Epidermal melanocyte (primary cell): ENCODE measurements at regions not wholly inside any gene's neighbourhood (a gene's known extent, or its start where the extent isn't known, plus 50 kb on each side); places are given as distances from the start of the nearest gene placed in this dataset.
"Not testable (repeated sequence)": the region's sequence is repeated elsewhere in the genome, so short reads cannot be mapped to it uniquely, and the experiment has no call there.

Experiments
- DNase-seq: peaks from one replicate; pipeline ENCODE4 v3.0.0; 2011; ENCODE audit warnings: low spot score; ENCODE audit not compliant: insufficient read length

DNA sequence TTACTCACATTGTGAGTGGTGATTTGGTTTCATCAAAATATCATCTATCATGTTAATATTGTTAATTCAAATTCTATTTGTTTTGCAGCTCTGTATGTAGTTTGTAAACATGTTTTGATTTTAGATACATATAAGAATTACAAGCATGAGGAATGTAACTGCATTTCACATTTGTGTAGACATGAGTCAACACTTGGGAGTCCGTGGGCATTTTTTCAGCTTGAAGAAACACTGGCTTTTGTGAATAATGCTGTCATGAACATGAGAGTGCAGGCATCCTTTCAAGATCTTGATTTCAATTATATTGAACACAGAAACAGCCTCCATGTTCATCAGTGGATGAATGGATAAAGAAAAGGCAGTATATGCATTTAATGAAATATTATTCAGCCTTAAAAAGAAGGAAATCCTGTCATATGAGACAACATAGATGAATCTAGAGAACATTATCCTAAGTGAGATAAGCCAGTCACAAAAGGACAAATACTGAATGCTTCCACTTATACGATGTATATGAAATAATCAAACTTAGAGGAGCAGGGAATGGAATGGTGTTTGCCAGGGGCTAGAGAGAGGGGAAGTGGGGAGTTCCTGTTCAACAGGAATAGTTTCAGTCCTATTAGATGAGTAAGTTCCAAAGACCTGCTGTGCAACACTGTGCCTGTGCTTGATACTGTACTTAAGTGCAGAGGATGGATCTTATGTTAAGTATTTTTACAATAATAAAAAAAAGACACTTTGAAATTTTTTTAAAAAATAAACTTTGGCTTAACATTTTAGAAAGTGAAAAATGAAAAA, 194.9 kb downstream of the LRATD1 start:
- DNase-seq: no peak

DNA sequence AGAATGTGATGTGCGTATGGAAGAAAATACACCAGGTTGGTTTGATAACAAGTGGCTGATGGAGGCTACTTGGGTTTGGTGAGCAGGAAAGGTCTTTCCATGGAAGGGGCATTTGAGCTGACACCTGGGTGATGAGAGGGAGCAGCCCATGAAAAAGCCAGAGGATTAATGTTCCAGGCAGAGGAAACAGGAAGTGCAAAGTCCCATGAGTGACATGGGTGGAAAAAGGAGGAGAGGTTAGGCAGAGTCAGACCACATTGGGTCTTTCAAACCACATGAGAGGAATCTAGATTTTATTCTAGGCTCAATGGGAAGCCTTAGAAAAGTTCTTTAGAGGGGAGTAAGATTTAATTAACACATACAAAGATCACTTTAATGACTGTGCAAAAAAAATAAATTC, 195.7 kb downstream of the LRATD1 start:
- DNase-seq: no peak

DNA sequence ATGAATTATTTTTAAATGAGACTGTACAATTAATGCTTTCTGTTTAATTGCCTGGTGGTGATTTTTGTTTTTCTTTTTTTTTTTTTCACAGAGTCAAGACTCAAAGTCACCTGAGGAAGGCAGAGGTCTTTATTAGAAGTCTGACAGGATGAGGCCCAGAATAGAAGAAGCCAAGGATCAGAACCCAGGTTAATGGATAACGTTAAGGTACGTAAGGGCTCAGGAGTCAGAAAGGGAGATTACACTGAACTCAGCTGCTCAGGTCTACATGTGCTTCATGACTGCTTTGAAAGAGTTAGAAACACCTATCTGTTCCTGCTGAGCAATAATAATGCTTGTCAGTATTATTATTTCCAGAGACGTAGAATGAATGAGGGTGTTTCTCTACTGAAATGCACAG, 196.5 kb downstream of the LRATD1 start:
- no peak for DNase-seq

DNA sequence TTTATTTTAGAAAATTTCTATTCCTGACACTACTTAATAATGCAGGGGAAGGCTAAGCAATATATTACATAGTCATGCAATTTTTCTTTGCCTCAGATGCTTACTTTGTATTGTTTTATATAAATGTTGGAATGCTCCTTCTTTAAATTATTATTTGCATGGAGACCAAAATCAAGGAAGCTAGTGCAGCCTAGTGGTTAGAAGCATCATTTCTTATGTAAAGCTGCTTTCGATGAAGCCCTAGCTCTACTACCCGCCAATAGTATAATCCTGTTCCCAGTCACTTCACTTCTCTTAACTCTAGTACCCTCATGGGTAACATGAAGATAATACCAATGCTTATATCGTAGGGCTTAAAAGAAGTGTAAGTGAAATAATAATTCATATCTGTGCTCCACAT, 198.9 kb downstream of the LRATD1 start:
- no peak for DNase-seq

DNA sequence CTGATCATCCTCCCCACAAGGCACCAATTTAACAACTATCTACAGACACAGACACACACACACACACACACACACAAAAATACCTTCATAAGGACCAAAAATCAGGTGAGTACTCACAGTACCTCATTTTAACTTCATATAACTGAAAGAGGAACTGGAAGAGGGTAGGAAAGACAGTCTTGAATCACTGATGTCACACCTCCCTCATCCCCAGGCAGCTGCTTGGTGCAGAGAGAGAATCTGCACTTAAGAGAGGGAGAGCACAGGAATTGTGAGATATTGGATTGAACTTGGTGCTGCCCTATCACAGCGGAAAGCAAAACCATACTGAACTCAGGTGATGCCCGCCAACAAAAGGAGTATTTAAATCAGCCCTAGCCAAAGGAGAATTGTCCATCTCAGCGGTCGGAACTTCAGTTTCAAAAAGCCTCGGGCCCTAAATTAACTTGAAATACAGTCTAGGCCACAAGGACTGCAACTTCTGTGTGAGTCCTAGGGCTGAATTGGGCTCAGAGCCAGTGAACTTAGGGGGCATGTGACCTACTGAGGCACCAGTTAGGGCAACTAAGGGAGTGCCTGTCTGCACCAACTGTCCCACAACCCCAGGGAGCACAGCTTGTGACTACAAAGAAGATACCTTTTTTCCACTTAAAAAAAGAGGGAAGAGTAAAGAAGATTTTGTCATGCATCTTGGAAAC, 211.1 kb downstream of the LRATD1 start:
- DNase-seq: no peak

DNA sequence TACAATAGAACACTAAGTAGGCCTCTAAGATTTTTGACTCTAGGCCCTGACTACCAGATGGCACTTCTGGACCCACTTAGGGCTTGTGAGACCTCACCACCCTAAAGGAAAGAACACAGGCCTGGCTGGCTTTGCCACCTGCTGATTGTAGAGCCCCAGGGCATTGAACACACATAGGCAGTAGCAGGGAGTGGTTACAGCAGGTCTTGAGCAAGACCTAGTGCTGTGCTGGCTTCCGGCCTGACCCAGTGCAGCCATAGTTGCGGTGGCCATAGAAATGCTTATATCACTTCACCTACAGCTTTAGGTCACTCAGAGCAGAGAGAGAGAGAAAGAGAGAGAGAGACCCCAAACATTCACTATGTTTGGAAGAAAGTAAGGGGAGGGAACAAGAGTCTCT, 223.2 kb downstream of the LRATD1 start:
- no peak for DNase-seq

DNA sequence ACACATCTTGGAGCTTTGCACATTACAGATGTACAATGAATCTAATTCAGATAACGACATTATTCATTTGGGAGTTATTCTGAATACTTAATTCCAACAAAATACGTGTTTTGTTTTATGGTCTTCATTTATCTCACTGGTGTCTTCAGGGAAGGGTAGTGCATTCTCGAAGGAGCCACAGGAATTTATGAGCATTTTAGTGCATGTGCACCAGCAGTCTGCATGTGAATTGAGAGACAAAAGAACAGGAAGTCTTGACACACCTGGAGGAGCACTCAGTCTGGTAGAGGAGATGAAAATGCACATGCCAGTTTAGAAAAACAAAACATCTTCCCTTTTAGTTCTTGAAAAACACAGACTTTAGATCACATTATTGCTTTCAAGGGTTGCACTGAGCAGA, 228.7 kb downstream of the LRATD1 start:
- no peak for DNase-seq

DNA sequence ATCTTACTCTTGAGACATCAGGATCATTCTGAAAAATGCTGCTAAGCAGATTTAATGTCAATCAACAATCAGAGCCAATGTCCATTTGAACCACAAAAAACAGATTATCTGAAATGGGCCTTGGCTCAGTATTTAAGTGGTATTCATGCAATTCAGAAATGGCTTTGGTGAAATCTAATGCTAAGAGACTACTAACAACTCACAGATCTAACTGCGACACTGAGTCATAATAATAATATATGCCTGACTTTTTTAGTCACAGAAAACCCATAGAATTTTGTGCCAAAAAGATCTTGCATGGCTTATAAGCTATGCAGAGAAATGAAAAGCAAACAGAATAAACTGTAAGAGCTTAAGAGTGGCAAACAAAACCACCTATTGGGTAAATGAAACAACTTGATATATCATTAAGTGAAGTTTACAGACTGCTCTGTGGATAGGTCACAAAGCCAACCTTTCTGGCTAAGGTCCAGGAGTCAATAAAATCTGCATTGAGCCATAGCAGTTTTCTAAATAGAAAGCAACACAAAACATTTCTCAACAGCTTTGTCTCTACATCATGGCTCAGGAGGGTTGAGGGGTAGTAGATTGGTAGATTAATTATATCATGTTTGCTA, 234.3 kb downstream of the LRATD1 start:
- no peak for DNase-seq

DNA sequence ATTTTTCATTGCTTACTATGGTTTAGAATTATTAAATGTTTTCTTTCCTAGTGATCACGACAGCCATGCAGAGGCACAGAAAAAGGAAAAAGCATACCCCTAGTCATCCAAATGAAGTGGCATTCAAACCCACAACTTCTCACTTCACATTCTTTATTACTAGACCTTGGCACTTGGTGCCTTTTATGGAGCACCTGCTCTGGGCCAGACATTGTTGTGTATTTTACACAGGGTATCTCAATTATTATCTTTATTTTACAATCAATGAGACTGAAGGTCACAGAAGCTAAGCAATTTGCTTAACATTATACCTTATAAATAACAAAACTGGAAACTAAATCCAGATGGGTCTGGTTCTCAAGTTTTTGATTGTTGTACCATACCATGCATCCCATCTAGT, 235.3 kb downstream of the LRATD1 start:
- no peak for DNase-seq

DNA sequence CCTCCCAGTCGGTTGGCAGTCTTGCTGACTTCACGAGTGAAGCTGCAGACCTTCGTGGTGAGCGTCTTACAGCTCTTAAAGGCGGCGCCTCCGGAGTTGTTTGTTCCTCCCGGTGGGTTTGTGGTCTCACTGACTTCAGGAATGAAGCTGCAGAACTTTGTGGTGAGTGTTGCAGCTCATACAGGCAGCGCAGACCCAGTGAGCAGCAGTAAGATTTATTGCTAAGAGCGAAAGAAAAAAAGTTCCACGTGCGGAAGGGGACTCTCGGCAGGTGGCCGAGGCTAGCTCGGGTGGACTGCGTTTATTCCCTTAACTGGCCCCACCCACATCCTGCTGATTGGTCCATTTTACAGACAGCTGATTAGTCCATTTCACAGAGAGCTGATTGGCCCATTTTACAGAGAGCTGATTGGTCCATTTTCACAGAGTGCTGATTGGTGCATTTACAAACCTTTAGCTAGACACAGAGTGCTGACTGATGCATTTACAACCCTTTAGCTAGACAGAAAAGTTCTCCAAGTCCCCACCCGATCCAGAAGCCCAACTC, 240.3 kb downstream of the LRATD1 start:
- no peak for DNase-seq

DNA sequence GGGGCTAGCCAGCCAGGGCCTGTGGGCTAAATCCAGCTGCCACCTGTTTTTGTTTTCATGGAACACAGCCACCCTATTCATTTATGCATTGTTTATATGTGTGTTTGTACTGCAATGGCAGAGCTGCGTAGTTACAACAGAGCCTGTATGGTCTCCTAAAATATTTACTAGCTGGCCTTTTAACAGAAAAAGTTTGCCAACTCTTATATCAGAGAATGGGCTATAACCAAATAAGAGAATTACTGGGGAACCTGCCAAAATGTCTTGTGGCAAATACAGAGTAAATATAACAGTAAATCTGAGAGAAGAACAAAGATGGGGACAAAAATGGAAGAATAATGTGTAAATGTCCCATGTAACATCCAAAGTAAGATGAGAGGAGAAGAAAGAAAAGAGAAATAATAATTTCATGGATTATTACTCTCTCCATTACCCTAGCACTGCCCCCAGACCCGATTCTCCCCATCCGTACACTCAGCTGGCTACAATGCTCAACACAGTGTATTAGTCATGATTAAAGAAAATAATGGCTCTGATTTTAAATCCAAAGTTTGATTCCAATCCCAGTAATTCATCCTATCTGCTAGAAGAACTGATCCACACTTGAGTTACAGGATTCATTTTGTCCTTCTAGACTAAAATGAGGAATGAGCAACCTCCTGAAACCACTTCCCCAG, 249.3 kb downstream of the LRATD1 start:
- DNase-seq: no peak

DNA sequence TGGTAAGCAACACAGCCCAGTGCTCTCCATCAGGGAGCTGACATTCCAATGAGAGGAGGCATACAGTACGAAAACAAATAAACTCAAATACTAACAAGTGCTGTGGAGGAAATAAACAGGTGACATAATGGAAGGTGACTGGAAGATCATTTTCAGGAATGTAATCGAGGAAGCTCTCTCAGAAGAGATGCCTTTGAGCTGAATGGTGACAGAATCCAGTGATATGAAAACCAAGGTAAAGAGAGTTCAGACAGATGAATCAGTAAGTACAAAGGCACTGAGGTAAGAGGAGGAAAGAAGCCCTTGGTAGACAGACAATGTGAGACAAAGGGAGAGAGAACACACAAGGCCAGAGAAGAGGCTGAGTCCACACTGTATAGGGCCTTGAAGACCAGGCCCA, 252.1 kb downstream of the LRATD1 start:
- DNase-seq: no peak

DNA sequence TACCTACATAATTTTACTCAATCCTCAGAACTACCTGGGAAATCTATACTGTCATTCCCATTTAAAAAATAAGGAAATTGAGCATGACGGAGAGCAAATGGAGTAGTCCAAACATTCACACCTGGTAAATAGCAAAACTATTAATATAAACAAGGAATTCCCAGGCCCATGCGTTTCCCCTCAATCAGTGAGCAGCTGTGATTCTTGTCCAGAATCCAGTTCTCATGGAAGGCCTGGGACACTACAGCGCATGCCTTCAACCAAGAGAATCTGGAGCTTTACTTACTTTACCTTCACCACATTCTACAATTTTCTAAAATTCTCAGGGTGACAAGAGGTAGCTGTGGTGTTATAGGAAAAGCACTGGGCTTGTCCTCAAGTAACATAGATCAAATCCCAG, 259.0 kb downstream of the LRATD1 start:
- DNase-seq: no peak

DNA sequence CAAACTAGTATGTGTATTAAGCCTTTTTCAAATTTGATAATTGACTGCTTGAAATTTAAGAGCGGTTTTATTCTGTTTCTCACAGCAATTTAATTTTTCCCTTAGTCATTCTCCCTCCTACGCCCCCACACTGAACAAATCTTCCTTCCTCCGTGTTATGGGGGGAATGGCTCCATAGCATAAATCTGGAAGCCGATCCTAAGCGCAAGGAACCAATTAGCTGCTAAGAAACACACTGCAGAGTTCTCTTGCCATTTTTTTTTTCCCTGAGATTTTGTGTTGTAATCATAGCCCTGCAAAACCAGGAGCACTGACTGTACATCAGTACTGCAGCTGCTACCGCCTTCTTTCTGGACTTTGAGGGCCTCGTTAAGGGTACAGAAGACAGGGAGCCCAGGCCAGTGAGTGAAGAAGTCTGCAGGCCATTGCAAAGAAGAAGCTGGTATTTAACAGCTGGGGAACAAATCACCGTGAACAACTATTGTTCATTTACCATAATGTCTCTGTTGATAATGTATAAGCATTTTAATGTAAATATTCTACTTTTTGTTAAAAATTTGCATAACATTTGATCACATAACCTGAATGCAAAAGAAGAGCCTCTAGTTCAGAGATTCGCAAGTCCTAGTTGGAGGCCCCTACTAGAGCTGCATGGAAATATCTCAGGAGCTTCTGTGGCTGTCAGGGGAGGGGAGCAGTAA, 264.0 kb downstream of the LRATD1 start:
- DNase-seq: no peak

DNA sequence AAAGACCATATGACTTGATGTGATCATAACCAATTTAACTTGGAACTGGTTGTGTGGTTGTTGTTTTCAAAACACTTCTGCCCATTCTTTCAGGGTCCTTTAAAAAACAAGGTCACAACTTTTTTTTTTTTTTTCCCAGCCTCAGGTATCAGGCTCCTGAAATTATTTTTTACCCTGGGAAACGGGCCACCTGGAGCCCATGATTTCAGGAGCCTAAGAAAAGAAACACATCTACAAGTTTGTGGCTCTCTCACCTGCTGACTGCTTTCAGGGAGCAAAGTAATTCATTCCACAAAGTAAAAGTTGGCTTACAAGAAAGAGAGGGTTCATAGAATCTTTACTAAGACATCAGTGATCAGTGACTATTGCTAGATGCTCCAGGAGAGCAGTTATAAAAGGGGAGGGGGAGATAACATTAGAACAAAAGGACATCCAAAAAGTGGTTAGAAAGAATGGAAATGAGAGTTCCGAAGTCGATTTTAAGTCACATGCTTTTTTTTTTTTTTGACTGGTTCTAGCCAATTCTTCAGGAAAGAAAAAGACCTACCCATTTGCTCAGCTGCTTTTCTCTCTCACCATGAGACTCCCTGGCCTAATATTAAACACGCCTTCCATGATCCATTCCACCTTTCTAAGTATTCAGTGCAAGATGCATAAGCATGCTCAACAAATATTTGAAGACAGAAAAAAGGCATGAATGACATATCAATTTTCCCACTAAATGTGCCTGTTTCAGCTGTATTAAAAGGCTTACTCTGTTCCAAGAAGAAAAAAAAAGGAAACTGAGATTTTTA, 267.3 kb downstream of the LRATD1 start:
- no peak for DNase-seq

DNA sequence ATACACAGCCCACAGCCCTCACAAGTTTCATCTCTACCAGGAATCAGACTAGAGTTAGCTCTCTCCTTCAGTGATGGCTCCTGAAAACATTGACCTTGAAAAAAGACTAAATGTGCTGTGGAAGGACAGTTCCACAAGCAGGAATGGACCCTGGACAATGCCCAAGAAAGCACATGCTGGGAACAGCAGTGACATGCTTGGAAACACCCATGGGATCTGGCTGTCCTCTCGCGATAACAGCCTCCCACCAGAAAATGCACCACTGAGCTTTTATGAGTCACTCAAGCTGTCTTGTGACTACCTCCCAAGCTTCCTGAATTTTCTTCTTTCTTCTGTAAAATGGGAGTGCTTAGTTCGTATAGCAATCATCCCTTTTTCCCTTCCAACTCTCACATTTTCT, 269.2 kb downstream of the LRATD1 start:
- no peak for DNase-seq

DNA sequence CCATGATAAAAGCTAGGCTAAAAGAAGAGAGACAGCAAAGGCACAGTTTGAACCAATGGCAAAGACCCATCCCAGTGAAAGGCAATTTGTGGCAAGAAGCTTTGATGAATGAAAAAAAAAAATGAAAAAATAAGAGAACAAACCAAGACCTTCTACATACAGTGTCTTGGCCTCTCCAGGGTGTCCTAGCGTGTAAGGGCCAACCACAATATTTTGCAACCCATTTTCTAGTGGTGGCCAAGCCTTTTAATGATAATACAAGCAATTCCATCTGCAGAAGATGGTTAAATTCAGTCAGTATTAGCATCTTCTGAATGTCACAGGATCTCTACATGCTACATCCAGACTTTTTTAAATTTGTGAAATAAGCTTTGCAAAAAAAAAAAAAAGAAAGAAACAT, 270.4 kb downstream of the LRATD1 start:
- no peak for DNase-seq

DNA sequence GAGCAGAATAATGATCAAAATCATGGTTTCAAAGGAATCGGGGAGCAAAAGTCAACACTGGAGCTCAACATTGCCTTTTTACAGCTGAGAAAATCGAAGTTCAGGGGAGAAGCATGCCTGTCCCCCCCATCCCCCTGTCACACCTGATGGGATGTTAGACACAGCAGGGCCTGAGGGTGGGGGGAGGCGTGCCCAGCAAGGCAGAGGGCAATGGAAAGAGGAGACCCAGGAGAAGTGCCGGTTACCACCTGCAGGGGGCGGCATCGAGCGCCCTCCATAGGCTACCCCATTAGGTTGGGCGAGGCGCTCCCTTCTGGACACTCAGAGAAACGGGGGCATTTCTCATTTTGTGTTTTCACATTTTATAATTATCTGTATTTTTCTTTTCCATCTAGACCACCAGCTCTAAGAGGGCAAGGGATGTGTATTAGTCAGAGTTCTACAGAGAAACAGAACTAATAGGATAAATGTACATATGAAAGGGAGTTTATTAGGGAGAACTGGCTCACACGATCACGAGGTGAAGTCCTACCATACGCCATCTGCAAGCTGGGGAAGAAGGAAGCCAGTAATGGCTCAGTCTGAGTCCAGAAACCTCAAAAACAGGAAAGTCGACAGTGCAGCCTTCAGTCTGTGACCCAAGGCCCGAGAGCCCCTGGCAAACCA, 271.3 kb downstream of the LRATD1 start:
- DNase-seq: no peak

DNA sequence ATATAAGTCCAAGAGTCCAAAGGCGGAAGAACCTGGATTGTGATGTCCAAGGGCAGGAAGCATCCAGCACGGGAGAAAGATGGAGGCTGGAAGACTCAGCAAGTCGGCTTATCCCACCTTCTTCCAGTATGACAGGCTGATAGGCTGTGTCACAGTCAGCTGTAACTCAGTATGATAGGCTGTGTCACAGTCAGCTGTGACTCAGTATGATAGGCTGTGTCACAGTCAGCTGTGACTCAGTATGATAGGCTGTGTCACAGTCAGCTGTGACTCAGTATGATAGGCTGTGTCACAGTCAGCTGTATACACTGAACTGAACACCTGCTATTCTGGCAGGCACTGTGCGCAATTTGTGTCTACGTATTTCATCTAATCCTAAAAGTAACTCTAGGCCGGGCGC, 271.9 kb downstream of the LRATD1 start:
- not testable (repeated sequence) for DNase-seq

DNA sequence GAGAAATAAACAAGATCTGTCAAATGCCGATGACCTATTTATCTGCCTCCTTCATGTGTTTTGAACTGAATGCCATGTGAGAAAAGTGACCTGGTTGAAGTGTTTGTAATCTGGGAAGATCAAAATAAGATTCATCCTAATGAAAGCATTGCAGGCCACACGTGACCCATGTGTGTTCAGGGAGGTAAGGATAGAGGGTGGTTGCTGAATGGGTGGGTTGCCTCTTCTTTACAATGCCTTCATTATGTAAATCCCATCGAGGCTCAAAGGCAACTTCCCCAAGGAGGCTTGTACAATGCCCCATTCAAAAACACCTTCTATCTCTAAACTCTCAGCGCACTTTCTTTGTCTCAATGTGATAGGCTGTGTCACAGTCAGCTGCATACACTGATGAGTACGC, 273.1 kb downstream of the LRATD1 start:
- DNase-seq: no peak
